Erythroblast (primary cell): ENCODE measurements at regions not wholly inside any gene's neighbourhood (a gene's known extent, or its start where the extent isn't known, plus 50 kb on each side); places are given as distances from the start of the nearest gene placed in this dataset.

Experiments used
- DNase-seq, 2 experiments: peaks; one replicate each; lab custom pipeline; 2025; lab: John Stamatoyannopoulos, UW
- GATA1 ChIP-seq: IDR thresholded peaks from 2 replicates; pipeline ENCODE4 v1.6.1; 2011; ENCODE audit warnings: low read depth, mild to moderate bottlenecking, control low read depth, low read length, moderate library complexity
- POLR2A ChIP-seq: IDR thresholded peaks from 2 replicates; pipeline ENCODE4 v1.6.1; 2011; ENCODE audit warnings: mild to moderate bottlenecking, low read length

- no peak for DNase-seq
- TF ChIP-seq GATA1 (no peak), POLR2A (no peak)
Observed at GRCh38 chr15:26477044-26477443, 295.8 kb downstream of the GABRB3 start.

GRCh38 chr15:26475554-26475953 is 297.3 kb downstream of the GABRB3 start:
- TF ChIP-seq GATA1, result no peak
- TF ChIP-seq POLR2A, result no peak
- DNase-seq, result no peak

DNA sequence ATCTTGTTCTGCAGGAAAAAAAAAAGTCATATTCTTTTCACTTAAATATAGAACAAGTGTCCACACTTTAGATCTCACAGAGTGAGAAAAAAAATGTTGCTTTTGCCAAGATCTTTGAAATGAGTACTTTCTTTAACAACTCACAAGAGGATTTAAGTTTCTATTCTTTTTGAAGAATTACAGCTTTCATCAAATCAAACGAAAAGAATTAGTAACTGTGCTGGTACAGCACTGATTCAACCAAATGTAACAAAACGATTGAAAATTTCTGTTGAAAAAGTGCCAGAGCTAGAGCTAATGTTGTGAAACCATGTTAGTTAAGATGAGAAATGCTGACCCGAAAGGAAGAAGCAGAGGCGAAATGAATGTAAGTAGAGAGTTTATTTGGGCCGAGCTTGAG is 300.2 kb downstream of the GABRB3 start:
- DNase-seq, result no peak
- TF ChIP-seq POLR2A (no peak), GATA1 (no peak)

GRCh38 chr15:26461847-26462608 is 310.8 kb downstream of the GABRB3 start:
- TF ChIP-seq POLR2A, result no peak
- no peak for TF ChIP-seq GATA1

GRCh38 chr15:26460165-26460564 is 312.7 kb downstream of the GABRB3 start:
- TF ChIP-seq GATA1 (no peak), POLR2A (no peak)
- no peak for DNase-seq

More at GRCh38 chr15:26461847-26462608, 310.8 kb downstream of the GABRB3 start:
- DNase-seq, result no peak

- TF ChIP-seq POLR2A (no peak), GATA1 (no peak)
- no peak for DNase-seq
Observed at GRCh38 chr15:26455828-26456227, 317.0 kb downstream of the GABRB3 start.

DNA sequence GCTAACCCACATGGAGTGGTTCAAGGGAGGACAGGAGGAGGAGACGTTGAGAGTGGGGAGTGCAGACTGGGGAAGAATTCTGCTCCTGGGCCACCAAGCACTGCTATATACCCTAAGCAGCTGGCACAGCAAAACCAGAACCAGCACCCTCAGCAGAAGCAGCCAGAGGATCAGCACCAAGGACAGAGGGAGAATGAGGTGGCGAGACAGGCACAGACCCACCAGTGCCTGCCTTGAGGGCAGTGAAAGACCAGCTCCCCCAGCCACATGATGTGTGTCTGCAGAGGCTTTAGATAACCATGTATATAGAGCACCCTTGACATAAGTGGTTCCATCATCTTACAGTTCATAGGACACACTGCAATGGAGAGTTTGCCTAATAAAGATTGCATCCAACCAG is 319.0 kb downstream of the GABRB3 start:
- TF ChIP-seq GATA1 (no peak), POLR2A (no peak)
- DNase-seq, result no peak

DNA sequence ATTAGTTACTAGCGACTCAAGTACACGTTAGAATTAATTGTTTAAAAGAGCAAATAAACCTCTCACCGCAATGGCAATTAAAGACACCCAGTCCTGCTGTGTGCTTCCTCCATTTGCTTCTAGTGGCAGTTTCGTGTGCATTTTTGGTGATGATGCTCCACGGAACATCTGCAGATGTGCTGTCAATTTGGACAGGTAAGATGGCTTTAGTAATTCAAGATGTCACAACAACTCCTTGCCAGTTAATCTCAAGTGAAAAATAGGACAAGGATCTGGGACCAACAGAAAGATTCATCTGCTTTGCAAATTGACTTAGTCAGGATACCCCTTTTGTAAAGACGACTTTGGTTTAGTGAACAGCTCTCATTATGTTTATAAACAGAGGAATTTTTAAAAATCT is 320.9 kb downstream of the GABRB3 start:
- TF ChIP-seq GATA1 (no peak), POLR2A (no peak)
- no peak for DNase-seq

DNA sequence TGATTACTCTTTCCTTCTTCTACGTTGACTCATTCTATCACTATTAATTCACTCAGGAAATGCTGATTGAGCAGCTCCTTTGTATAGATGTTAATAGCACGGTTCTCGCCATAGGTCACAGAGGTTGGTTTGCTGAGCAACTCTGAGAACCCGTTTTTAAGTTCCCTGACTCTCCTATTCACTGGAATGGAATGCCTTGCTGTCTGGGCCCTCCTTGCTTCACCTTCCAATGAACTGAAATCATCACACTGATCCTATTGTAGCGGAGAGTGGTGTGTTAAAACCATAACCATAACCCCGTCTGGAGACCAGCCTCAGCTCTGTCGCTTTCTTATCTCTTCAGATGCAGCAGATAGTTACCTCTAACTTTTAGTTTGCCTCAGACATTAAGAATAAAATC is 323.6 kb downstream of the GABRB3 start:
- TF ChIP-seq POLR2A (no peak), GATA1 (no peak)
- DNase-seq, result no peak

DNA sequence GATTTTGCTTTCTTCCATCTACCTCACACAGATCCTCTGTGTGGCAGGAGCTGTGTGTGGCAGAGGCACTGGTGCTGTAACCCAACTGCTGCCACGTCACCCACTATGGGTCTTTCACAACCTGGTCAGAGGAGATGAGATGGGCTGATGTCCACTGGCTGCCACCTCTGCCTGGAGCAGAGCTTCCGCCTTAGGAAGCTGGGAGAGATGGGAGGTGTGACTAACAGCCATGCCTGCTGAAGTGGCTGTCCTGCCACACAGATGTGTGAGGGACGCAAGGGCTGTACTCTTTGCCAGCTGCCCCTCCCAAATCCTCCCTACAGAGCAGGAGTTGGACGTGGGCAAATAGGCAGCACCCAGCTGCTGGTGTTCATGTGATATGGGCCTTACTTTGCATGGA is 329.5 kb downstream of the GABRB3 start:
- TF ChIP-seq POLR2A (no peak), GATA1 (no peak)
- no peak for DNase-seq

DNA sequence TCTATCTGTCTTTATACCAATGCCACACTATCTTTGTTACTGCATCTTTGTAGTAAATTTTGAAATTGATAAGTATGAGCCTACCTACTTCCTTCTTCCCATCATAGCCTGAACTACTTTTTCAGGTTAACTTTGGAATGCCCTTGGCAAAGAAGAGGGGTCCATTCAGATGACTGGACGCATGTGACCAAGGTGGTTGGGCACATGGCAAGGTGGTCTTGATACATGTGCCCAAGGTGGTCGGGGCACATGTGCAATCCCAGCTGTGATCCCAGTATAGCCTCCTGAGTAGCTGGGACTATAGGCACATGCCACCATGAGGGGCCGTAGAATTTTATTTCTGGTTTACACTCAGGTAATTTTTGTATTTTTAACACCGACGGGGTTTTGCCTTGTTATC is 330.2 kb downstream of the GABRB3 start:
- no peak for DNase-seq
- TF ChIP-seq GATA1, result no peak
- no peak for TF ChIP-seq POLR2A

GRCh38 chr15:26439681-26440080 is 333.2 kb downstream of the GABRB3 start:
- TF ChIP-seq POLR2A (no peak), GATA1 (no peak)
- DNase-seq, result no peak

DNA sequence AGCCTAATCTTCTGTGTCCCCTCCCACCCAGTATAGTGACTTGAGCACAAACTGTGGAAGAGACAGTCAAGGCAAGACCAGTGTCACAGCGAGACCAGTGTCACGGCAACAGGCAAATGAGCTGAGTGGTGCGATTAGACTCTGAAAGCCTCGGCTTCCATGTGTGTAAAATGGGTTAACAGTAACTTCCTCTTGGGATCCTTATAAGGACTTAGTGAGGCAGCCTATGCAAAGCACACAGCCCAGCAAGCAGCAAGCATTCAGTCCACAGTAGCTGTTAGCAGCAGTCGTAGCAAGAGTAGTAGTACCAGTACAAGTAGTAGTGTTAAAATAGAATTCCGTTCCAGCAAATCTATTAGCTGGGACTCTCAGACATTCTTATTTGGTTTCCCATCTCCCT is 334.1 kb downstream of the GABRB3 start:
- no peak for TF ChIP-seq POLR2A
- no peak for TF ChIP-seq GATA1
- DNase-seq, result no peak

DNA sequence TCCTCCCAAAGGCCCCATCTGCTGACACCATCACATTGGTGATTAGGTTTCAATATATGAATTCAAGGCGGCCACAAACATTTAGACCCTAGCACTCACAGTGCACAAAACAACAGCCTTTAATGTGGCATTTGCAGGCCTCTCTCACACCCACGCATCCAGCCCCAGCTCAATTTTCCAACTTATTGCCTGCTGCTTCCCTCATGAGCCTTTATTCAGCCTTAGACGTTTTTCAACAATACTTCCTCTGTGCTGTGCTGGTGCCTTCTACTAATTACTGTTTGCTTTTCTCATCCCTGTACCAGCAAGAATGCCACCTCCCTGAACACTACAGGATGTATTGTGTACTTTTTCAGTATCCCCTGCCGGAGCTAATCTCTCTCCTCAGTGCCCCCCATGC is 334.6 kb downstream of the GABRB3 start:
- no peak for TF ChIP-seq POLR2A
- TF ChIP-seq GATA1, result no peak
- no peak for DNase-seq

- TF ChIP-seq GATA1 (no peak), POLR2A (no peak)
- no peak for DNase-seq
Observed at GRCh38 chr15:26433818-26434217, 339.0 kb downstream of the GABRB3 start.

- TF ChIP-seq GATA1 (no peak), POLR2A (no peak)
- no peak for DNase-seq
Observed at GRCh38 chr15:26433060-26433459, 339.8 kb downstream of the GABRB3 start.
